Panc1 (cell line): ENCODE measurements at regions not wholly inside any gene's neighbourhood (a gene's known extent, or its start where the extent isn't known, plus 50 kb on each side); places are given as distances from the start of the nearest gene placed in this dataset.

Source experiments
- CTCF ChIP-seq: fragments of 450-650 bp; IDR thresholded peaks from 2 replicates; pipeline ENCODE4 v1.5.1; 2017; ENCODE audit warnings: mild to moderate bottlenecking
- SIN3A ChIP-seq: IDR thresholded peaks from 2 replicates; pipeline ENCODE4 v1.6.1; 2012; ENCODE audit warnings: low read depth, mild to moderate bottlenecking, low read length, moderate library complexity, borderline replicate concordance; ENCODE audit not compliant: insufficient read depth

GRCh38 chr1:215405211-215405610, 161.9 kb upstream of the KCTD3 start:
- TF ChIP-seq CTCF: no peak
- no peak for TF ChIP-seq SIN3A
